GM23338 (cell line): ENCODE measurements at regions not wholly inside any gene's neighbourhood (a gene's known extent, or its start where the extent isn't known, plus 50 kb on each side); places are given as distances from the start of the nearest gene placed in this dataset.

ENCODE experiments used
- ATAC-seq: fragments of 200-7000 bp; cut with Tn5 transposase; 3 replicates; pipeline ENCODE4 v1.9.1; 2020
- DNase-seq: peaks from one replicate; pipeline ENCODE4 v3.0.0-alpha.2; 2015; ENCODE audit warnings: low spot score
- H2AFZ ChIP-seq: fragments of 200-600 bp; sonication (generic); 2 replicates; pipeline ENCODE4 v1.8.0; 2016; ENCODE audit warnings: antibody characterized with exemption, mild to moderate bottlenecking, moderate library complexity
- H3F3A ChIP-seq: fragments of 200-600 bp; sonication (generic); replicated peaks from 2 replicates; pipeline ENCODE4 v1.8.0; 2017; ENCODE audit warnings: antibody characterized with exemption, mixed run types, low read depth
- H3K27ac ChIP-seq: fragments of 200-600 bp; sonication (generic); 2 replicates; pipeline ENCODE4 v1.6.1; 2016; ENCODE audit warnings: low read depth
- H3K27me3 ChIP-seq: fragments of 200-600 bp; sonication (generic); 2 replicates; pipeline ENCODE4 v1.8.0; 2016; ENCODE audit warnings: mild to moderate bottlenecking, mixed run types, moderate library complexity; ENCODE audit not compliant: insufficient read depth
- H3K36me3 ChIP-seq: fragments of 200-600 bp; sonication (generic); 2 replicates; pipeline ENCODE4 v1.8.0; 2016; ENCODE audit warnings: mild to moderate bottlenecking; ENCODE audit not compliant: insufficient read depth
- H3K4me1 ChIP-seq: fragments of 200-600 bp; sonication (generic); 2 replicates; pipeline ENCODE4 v1.8.0; 2016; ENCODE audit warnings: mild to moderate bottlenecking, moderate library complexity; ENCODE audit not compliant: insufficient read depth
- H3K4me2 ChIP-seq: fragments of 200-600 bp; sonication (generic); 2 replicates; pipeline ENCODE4 v1.7.1; 2017; ENCODE audit warnings: mixed run types
- H3K4me3 ChIP-seq: fragments of 200-600 bp; sonication (generic); 2 replicates; pipeline ENCODE4 v1.6.1; 2016; ENCODE audit warnings: mixed run types
- H3K79me2 ChIP-seq: fragments of 200-600 bp; sonication (generic); replicated peaks from 2 replicates; pipeline ENCODE4 v1.8.0; 2017; ENCODE audit warnings: mild to moderate bottlenecking; ENCODE audit not compliant: insufficient read depth
- H3K9me2 ChIP-seq: fragments of 200-600 bp; sonication (generic); 2 replicates; pipeline ENCODE4 v1.8.0; 2017; ENCODE audit not compliant: insufficient read depth
- H4K20me1 ChIP-seq: fragments of 200-600 bp; sonication (generic); replicated peaks from 2 replicates; pipeline ENCODE4 v1.8.0; 2017; ENCODE audit warnings: mild to moderate bottlenecking; ENCODE audit not compliant: insufficient read depth
- H3K27ac Mint-ChIP-seq: 2 replicates; pipeline ENCODE4 v1.8.0; 2020; ENCODE audit warnings: inconsistent platforms, mild to moderate bottlenecking, moderate library complexity, mixed read lengths
- H3K27me3 Mint-ChIP-seq: 3 replicates; pipeline ENCODE4 v1.8.0; 2022; ENCODE audit warnings: low read depth, mild to moderate bottlenecking, moderate library complexity, mixed read lengths, inconsistent platforms; ENCODE audit not compliant: insufficient read depth, poor library complexity
- H3K36me3 Mint-ChIP-seq: 3 replicates; pipeline ENCODE4 v1.8.0; 2021; ENCODE audit warnings: low read depth, mild to moderate bottlenecking, inconsistent platforms, moderate library complexity, mixed read lengths
- H3K4me1 Mint-ChIP-seq: 3 replicates; pipeline ENCODE4 v1.8.0; 2020; ENCODE audit warnings: mild to moderate bottlenecking, inconsistent platforms, mixed read lengths
- H3K4me3 Mint-ChIP-seq: 3 replicates; pipeline ENCODE4 v1.8.0; 2021; ENCODE audit warnings: moderate library complexity, mild to moderate bottlenecking, inconsistent platforms, mixed read lengths
- H3K9me3 Mint-ChIP-seq: 3 replicates; pipeline ENCODE4 v1.8.0; 2020; ENCODE audit warnings: moderate library complexity, mild to moderate bottlenecking, inconsistent platforms, mixed read lengths
- CREB1 ChIP-seq: fragments of 250-450 bp; sonication (Bioruptor Pico); IDR thresholded peaks from 2 replicates; pipeline ENCODE4 v1.5.0; 2020; ENCODE audit warnings: low read depth, mild to moderate bottlenecking, moderate library complexity
- EZH2 ChIP-seq: fragments of 200-600 bp; sonication (generic); IDR thresholded peaks from one replicate; pipeline ENCODE4 v1.8.0; 2017; ENCODE audit warnings: antibody characterized with exemption, mild to moderate bottlenecking, low read depth; ENCODE audit not compliant: unreplicated experiment
- EZH2phosphoT487 ChIP-seq: fragments of 200-600 bp; sonication (generic); IDR thresholded peaks from one replicate; pipeline ENCODE4 v1.8.1; 2018; ENCODE audit warnings: antibody characterized with exemption; ENCODE audit not compliant: unreplicated experiment
- JUNB ChIP-seq: IDR thresholded peaks from one replicate; pipeline ENCODE4 v1.6.1; 2016; ENCODE audit warnings: antibody characterized with exemption; ENCODE audit not compliant: unreplicated experiment
- NANOG ChIP-seq: IDR thresholded peaks from 2 replicates; pipeline ENCODE4 v1.6.1; 2016; ENCODE audit warnings: antibody characterized with exemption, borderline replicate concordance
- ZNF114 ChIP-seq: fragments of 250-450 bp; sonication (Bioruptor Pico); IDR thresholded peaks from 2 replicates; pipeline ENCODE4 v1.5.0; 2020; ENCODE audit warnings: mild to moderate bottlenecking, moderate library complexity
- ZNF331 ChIP-seq: fragments of 250-450 bp; sonication (Bioruptor Pico); IDR thresholded peaks from 2 replicates; pipeline ENCODE4 v1.5.0; 2020; ENCODE audit warnings: low read depth, mild to moderate bottlenecking, moderate library complexity
- TF ChIP-seq, protein P1 (sequence below), 2 experiments: fragments of 200-600 bp in 1 of 2; sonication (generic) in 1 of 2; conservative IDR thresholded peaks; 2 replicates each; pipeline versions ENCODE4 v1.5.1 to v1.6.1; 2016 to 2017; ENCODE audit warnings: antibody characterized with exemption in 2 of 2, low read depth in 2 of 2, mild to moderate bottlenecking in 2 of 2, moderate library complexity in 1 of 2
- TF ChIP-seq, protein P2 (sequence below): fragments of 250-450 bp; sonication (Bioruptor Pico); IDR thresholded peaks from 2 replicates; pipeline ENCODE4 v1.5.0; 2020; ENCODE audit warnings: mild to moderate bottlenecking, moderate library complexity

GRCh38 chr15:47409038-47409437 lies 308.3 kb upstream of the SEMA6D start:
- no peaks in the 10 kb centered on the region; the same call in 2 of the 3 replicates for H3K9me3 Mint-ChIP-seq
- no peak for TF ChIP-seq ZNF331 (CRISPR knock-in tag)
- TF ChIP-seq EZH2phosphoT487 = no peak
- TF ChIP-seq, protein P1, sequence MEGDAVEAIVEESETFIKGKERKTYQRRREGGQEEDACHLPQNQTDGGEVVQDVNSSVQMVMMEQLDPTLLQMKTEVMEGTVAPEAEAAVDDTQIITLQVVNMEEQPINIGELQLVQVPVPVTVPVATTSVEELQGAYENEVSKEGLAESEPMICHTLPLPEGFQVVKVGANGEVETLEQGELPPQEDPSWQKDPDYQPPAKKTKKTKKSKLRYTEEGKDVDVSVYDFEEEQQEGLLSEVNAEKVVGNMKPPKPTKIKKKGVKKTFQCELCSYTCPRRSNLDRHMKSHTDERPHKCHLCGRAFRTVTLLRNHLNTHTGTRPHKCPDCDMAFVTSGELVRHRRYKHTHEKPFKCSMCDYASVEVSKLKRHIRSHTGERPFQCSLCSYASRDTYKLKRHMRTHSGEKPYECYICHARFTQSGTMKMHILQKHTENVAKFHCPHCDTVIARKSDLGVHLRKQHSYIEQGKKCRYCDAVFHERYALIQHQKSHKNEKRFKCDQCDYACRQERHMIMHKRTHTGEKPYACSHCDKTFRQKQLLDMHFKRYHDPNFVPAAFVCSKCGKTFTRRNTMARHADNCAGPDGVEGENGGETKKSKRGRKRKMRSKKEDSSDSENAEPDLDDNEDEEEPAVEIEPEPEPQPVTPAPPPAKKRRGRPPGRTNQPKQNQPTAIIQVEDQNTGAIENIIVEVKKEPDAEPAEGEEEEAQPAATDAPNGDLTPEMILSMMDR (conservative IDR thresholded peaks at IDR 0.05; ENCODE audit: low read depth in 2 of 2) = no peak
- TF ChIP-seq CREB1 (CRISPR knock-in tag) = no peak
- TF ChIP-seq NANOG = no peak
- no peak for TF ChIP-seq EZH2
- no peak for TF ChIP-seq ZNF114
- TF ChIP-seq, protein P2, sequence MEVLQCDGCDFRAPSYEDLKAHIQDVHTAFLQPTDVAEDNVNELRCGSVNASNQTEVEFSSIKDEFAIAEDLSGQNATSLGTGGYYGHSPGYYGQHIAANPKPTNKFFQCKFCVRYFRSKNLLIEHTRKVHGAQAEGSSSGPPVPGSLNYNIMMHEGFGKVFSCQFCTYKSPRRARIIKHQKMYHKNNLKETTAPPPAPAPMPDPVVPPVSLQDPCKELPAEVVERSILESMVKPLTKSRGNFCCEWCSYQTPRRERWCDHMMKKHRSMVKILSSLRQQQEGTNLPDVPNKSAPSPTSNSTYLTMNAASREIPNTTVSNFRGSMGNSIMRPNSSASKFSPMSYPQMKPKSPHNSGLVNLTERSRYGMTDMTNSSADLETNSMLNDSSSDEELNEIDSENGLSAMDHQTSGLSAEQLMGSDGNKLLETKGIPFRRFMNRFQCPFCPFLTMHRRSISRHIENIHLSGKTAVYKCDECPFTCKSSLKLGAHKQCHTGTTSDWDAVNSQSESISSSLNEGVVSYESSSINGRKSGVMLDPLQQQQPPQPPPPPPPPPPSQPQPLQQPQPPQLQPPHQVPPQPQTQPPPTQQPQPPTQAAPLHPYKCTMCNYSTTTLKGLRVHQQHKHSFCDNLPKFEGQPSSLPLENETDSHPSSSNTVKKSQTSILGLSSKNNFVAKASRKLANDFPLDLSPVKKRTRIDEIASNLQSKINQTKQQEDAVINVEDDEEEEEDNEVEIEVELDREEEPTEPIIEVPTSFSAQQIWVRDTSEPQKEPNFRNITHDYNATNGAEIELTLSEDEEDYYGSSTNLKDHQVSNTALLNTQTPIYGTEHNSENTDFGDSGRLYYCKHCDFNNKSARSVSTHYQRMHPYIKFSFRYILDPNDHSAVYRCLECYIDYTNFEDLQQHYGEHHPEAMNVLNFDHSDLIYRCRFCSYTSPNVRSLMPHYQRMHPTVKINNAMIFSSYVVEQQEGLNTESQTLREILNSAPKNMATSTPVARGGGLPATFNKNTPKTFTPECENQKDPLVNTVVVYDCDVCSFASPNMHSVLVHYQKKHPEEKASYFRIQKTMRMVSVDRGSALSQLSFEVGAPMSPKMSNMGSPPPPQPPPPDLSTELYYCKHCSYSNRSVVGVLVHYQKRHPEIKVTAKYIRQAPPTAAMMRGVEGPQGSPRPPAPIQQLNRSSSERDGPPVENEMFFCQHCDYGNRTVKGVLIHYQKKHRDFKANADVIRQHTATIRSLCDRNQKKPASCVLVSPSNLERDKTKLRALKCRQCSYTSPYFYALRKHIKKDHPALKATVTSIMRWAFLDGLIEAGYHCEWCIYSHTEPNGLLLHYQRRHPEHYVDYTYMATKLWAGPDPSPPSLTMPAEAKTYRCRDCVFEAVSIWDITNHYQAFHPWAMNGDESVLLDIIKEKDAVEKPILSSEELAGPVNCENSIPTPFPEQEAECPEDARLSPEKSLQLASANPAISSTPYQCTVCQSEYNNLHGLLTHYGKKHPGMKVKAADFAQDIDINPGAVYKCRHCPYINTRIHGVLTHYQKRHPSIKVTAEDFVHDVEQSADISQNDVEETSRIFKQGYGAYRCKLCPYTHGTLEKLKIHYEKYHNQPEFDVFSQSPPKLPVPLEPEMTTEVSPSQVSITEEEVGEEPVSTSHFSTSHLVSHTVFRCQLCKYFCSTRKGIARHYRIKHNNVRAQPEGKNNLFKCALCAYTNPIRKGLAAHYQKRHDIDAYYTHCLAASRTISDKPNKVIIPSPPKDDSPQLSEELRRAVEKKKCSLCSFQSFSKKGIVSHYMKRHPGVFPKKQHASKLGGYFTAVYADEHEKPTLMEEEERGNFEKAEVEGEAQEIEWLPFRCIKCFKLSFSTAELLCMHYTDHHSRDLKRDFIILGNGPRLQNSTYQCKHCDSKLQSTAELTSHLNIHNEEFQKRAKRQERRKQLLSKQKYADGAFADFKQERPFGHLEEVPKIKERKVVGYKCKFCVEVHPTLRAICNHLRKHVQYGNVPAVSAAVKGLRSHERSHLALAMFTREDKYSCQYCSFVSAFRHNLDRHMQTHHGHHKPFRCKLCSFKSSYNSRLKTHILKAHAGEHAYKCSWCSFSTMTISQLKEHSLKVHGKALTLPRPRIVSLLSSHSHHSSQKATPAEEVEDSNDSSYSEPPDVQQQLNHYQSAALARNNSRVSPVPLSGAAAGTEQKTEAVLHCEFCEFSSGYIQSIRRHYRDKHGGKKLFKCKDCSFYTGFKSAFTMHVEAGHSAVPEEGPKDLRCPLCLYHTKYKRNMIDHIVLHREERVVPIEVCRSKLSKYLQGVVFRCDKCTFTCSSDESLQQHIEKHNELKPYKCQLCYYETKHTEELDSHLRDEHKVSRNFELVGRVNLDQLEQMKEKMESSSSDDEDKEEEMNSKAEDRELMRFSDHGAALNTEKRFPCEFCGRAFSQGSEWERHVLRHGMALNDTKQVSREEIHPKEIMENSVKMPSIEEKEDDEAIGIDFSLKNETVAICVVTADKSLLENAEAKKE = no peak
- TF ChIP-seq JUNB = no peak
- Histone ChIP-seq H3K27ac (no peak overlapping the region), H4K20me1 (no peaks in the 10 kb centered on the region), H3K4me1 (peaks cover 33% of the 10 kb centered on the region), H3F3A (no peaks in the 10 kb centered on the region), H3K79me2 (no peaks in the 10 kb centered on the region), H3K4me3 (no peak overlapping the region), H3K27me3 (no peaks in the 10 kb centered on the region), H3K4me2 (no peak overlapping the region), H3K36me3 (no peaks in the 10 kb centered on the region), H2AFZ (peak overlapping the region; percentile 58), H3K9me2 (0 out of 2 replicates have a peak, but pooled peaks cover 4% of the 10 kb centered on the region)
- DNase-seq (no peak), ATAC-seq (no peak)
- no peaks in the 10 kb centered on the region for H3K36me3 Mint-ChIP-seq
- H3K27ac Mint-ChIP-seq = no peak overlapping the region
- peaks cover 42% of the 10 kb centered on the region for H3K4me1 Mint-ChIP-seq
- H3K27me3 Mint-ChIP-seq = peaks cover 7% of the 10 kb centered on the region
- H3K4me3 Mint-ChIP-seq = no peak overlapping the region
